GM12878 (cell line): ENCODE measurements at regions not wholly inside any gene's neighbourhood (a gene's known extent, or its start where the extent isn't known, plus 50 kb on each side); places are given as distances from the start of the nearest gene placed in this dataset.

Source experiments
- ATAC-seq: fragments of 200-7000 bp; cut with Tn5 transposase; 3 replicates; pipeline ENCODE4 v1.9.1; 2020; ENCODE audit warnings: mild to moderate bottlenecking, moderate library complexity
- BruUV-seq: library from RNA; stranded (reverse); fragments of 400-500 nt; replicated peaks from 2 replicates; lab custom pipeline; 2021; lab: Mats Ljungman, UMichigan
- CTCF ChIA-PET: fragments of 300-600 bp; sonication (Branson Sonifier 250); formaldehyde crosslinking; extraction: SDS; loops from one replicate; lab custom pipeline; 2021; ENCODE audit warnings: inconsistent platforms; lab: Yijun Ruan, JAX
- POLR2A ChIA-PET: fragments of 350-600 bp; formaldehyde crosslinking; extraction: SDS; loops from one replicate; lab custom pipeline; 2021; ENCODE audit warnings: inconsistent platforms; lab: Charles Lee
- RAD21 ChIA-PET: fragments of 300-600 bp; sonication (Branson Sonifier 250); formaldehyde crosslinking; loops from one replicate; lab custom pipeline; 2023; ENCODE audit warnings: antibody characterized with exemption; ENCODE audit not compliant: unreplicated experiment; lab: Charles Lee
- SMC1A ChIA-PET: fragments of 300-600 bp; sonication (Branson Sonifier 250); formaldehyde crosslinking; loops from one replicate; lab custom pipeline; 2023; ENCODE audit not compliant: unreplicated experiment, uncharacterized antibody; lab: Charles Lee
- DNase-seq: peaks from one replicate; pipeline ENCODE4 v3.0.0-alpha.2; 2011; ENCODE audit warnings: low read depth, low spot score
- FAIRE-seq: peaks from 3 replicates; lab custom pipeline; 2011; peaks lifted over from hg19 to GRCh38; lab: Jason Lieb, UNC
- H2AFZ ChIP-seq: 2 replicates; pipeline ENCODE4 v1.6.0; 2011; ENCODE audit warnings: low read depth, low read length, control low read depth; ENCODE audit not compliant: control insufficient read depth
- H3K27ac ChIP-seq: 2 replicates; pipeline ENCODE4 v1.5.1; 2011; ENCODE audit warnings: control low read depth; ENCODE audit not compliant: control insufficient read depth, insufficient read depth
- H3K27me3 ChIP-seq, 2 experiments: replicated peaks in 1 of 2; 2 replicates each; pipeline versions ENCODE4 v1.6.0 to v1.6.1; 2011; ENCODE audit warnings: low read length in 1 of 2; ENCODE audit not compliant: control insufficient read depth in 2 of 2, insufficient read depth in 2 of 2
- H3K36me3 ChIP-seq, 2 experiments: 2 replicates each; pipeline ENCODE4 v1.5.1; 2011; ENCODE audit warnings: low read length in 1 of 2; ENCODE audit not compliant: control insufficient read depth in 2 of 2, insufficient read depth in 2 of 2
- H3K4me1 ChIP-seq: 2 replicates; pipeline ENCODE4 v1.6.1; 2011; ENCODE audit warnings: mild to moderate bottlenecking, low read length, moderate library complexity, mixed read lengths; ENCODE audit not compliant: control insufficient read depth, insufficient read depth
- H3K4me2 ChIP-seq: 2 replicates; pipeline ENCODE4 v1.6.0; 2011; ENCODE audit warnings: control low read depth; ENCODE audit not compliant: control insufficient read depth, insufficient read depth
- H3K4me3 ChIP-seq: fragments of 200-600 bp; sonication (generic); 2 replicates; pipeline ENCODE4 v1.5.1; 2016
- H3K79me2 ChIP-seq: 2 replicates; pipeline ENCODE4 v1.6.0; 2011; ENCODE audit warnings: low read length; ENCODE audit not compliant: control insufficient read depth, insufficient read depth
- H3K9ac ChIP-seq: 2 replicates; pipeline ENCODE4 v1.8.0; 2011; ENCODE audit warnings: low read length, control low read depth, mixed read lengths; ENCODE audit not compliant: control insufficient read depth, insufficient read depth
- H3K9me3 ChIP-seq: replicated peaks from 3 replicates; pipeline ENCODE4 v1.5.1; 2011; ENCODE audit warnings: mild to moderate bottlenecking, low read length; ENCODE audit not compliant: control insufficient read depth, insufficient read depth
- H4K20me1 ChIP-seq: 2 replicates; pipeline ENCODE4 v1.6.0; 2011; ENCODE audit not compliant: control insufficient read depth, insufficient read depth
- BACH1 ChIP-seq: fragments of 450-650 bp; IDR thresholded peaks from 2 replicates; pipeline ENCODE4 v1.6.1; 2017; ENCODE audit warnings: mild to moderate bottlenecking, borderline replicate concordance
- BCL3 ChIP-seq: IDR thresholded peaks from 2 replicates; pipeline ENCODE4 v1.6.1; 2011; ENCODE audit warnings: borderline replicate concordance, low read depth, mild to moderate bottlenecking, moderate library complexity, low read length; ENCODE audit not compliant: insufficient read depth, poor library complexity, severe bottlenecking
- EED ChIP-seq: sonication (generic); IDR thresholded peaks from 2 replicates; pipeline ENCODE4 v1.6.1; 2016; ENCODE audit warnings: antibody characterized with exemption, low read depth
- EZH2 ChIP-seq: IDR thresholded peaks from 2 replicates; pipeline ENCODE4 v1.6.1; 2012; ENCODE audit warnings: low read depth, mild to moderate bottlenecking, control low read depth, inconsistent platforms, low read length, borderline replicate concordance; ENCODE audit not compliant: control insufficient read depth
- IRF4 ChIP-seq: IDR thresholded peaks from 2 replicates; pipeline ENCODE4 v1.6.1; 2011; ENCODE audit warnings: low read depth, low read length
- NR2C1 ChIP-seq: fragments of 450-650 bp; IDR thresholded peaks from 2 replicates; pipeline ENCODE4 v1.6.1; 2017; ENCODE audit warnings: antibody characterized with exemption, mild to moderate bottlenecking, moderate library complexity
- RBBP5 ChIP-seq: fragments of 200-600 bp; sonication (generic); conservative IDR thresholded peaks from 2 replicates; pipeline ENCODE4 v1.6.1; 2016
- STAT3 ChIP-seq: IDR thresholded peaks from 2 replicates; pipeline ENCODE4 v1.6.1; 2011; ENCODE audit warnings: low read depth, low read length, improper control_type of control experiment
- TCF12 ChIP-seq: IDR thresholded peaks from 2 replicates; pipeline ENCODE4 v1.6.1; 2011; ENCODE audit warnings: low read depth, mild to moderate bottlenecking, low read length
- TCF7 ChIP-seq: IDR thresholded peaks from 2 replicates; pipeline ENCODE4 v1.6.1; 2014; ENCODE audit warnings: antibody characterized with exemption, borderline replicate concordance
- ZNF217 ChIP-seq: fragments of 450-650 bp; IDR thresholded peaks from 2 replicates; pipeline ENCODE4 v1.6.1; 2017; ENCODE audit warnings: antibody characterized with exemption, mild to moderate bottlenecking
- WGBS: methylation state at CpG from one replicate; pipeline ENCODE4 v1.1.6; 2016; ENCODE audit warnings: low lambda C conversion rate; ENCODE audit not compliant: insufficient replicate concordance, insufficient coverage; ENCODE audit errors: missing lambda C conversion rate; 5-methylcytosine and 5-hydroxymethylcytosine counted together
- in situ Hi-C: fragments of 300-500 bp; cut with MboI; formaldehyde crosslinking; loops from 9 replicates; pipeline ENCODE4 v1.14.3; 2018; ENCODE audit warnings: mixed read lengths
- intact Hi-C: fragments of 100-400 bp; cut with micrococcal nuclease; formaldehyde crosslinking; loops from one replicate; pipeline ENCODE4 v1.14.2; 2022; ENCODE audit not compliant: unreplicated experiment

GRCh38 chr21:35164380-35164779 lies 115.3 kb upstream of the RUNX1 start:
- Histone ChIP-seq H3K4me1 (no peaks in the 10 kb centered on the region), H4K20me1 (no peaks in the 10 kb centered on the region), H3K36me3 (no peaks in the 10 kb centered on the region), H3K4me2 (no peak overlapping the region), H3K4me3 (no peak overlapping the region), H3K27me3 (no peaks in the 10 kb centered on the region), H3K79me2 (no peaks in the 10 kb centered on the region), H3K9ac (no peak overlapping the region), H3K9me3 (no peaks in the 10 kb centered on the region; the same call in 2 of the 3 replicates), H2AFZ (no peak overlapping the region), H3K27ac (no peak overlapping the region)
- ChIA-PET RAD21 (no interaction called here), CTCF (no interaction called here), SMC1A (no interaction called here), POLR2A (no interaction called here)
- in situ Hi-C loops (no loop called here), intact Hi-C loops (no loop called here)
- TF ChIP-seq BCL3 (no peak), RBBP5 (no peak), EED (no peak), NR2C1 (no peak), EZH2 (no peak), IRF4 (no peak), TCF12 (no peak), ZNF217 (no peak), STAT3 (no peak), BACH1 (no peak), TCF7 (no peak)
- no peak for FAIRE-seq
- ATAC-seq = no peak
- WGBS = 18% methylated on average over 4 of the region's 4 CpGs
- DNase-seq = no peak
- no TSS peak for BruUV-seq
